ENCODE measurements at regions not wholly inside any gene's neighbourhood (a gene's known extent, or its start where the extent isn't known, plus 50 kb on each side); places are given as distances from the start of the nearest gene placed in this dataset.
"Not testable (repeated sequence)": the region's sequence is repeated elsewhere in the genome, so short reads cannot be mapped to it uniquely, and the experiment has no call there.

- no peak for DNase-seq (ENCODE audit: low read depth)
- no peak overlapping the region for H3K4me3 ChIP-seq (ENCODE audit: low read depth, low read length)
These were observed 63.9 kb upstream of the PAX8 start for GRCh38 chr2:113342650-113343049.

- not testable (repeated sequence) for H3K4me3 ChIP-seq (ENCODE audit: low read depth, low read length); DNase-seq (ENCODE audit: low read depth)
These were observed 63.1 kb upstream of the PAX8 start for GRCh38 chr2:113341870-113342253.

DNA sequence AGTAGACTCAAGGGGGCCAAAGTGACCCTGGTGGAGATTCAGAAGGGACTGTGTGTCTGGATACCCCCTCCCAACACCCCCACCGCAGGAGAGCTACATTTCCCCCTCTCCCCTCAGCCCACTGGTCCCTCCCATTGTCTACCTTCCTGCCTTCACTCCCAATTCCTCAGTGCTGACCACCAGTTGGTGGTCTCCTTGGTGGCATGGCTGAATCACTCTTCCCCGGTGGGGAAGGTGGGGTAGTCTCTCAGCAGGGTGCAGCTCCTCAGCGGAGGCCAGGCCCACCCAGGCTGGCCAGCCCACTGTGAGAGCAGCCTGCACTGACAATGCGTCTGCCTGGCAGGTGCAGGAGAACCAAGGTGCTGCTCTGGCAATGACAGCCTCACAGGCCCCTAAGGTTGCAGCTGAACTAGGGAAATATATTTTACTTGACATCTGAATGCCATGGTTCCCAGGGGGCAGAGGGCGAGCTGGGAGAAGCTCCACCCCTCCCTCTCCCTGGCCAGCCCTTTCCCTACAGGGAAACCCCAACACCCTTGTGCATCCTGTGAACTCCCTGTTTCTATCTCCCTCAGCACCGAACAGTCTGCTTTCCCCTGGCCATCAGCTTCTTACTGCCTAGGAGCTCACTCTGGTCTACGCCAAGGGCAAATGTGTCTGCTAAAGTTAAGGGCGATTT, 62.6 kb upstream of the PAX8 start:
- H3K4me3 ChIP-seq (ENCODE audit: low read depth, low read length) = no peak overlapping the region
- DNase-seq (ENCODE audit: low read depth) = no peak

- no peak overlapping the region for H3K4me3 ChIP-seq (ENCODE audit: low read depth, low read length)
- DNase-seq (ENCODE audit: low read depth) = no peak
These were observed 59.1 kb upstream of the PAX8 start for GRCh38 chr2:113337809-113338208.

DNA sequence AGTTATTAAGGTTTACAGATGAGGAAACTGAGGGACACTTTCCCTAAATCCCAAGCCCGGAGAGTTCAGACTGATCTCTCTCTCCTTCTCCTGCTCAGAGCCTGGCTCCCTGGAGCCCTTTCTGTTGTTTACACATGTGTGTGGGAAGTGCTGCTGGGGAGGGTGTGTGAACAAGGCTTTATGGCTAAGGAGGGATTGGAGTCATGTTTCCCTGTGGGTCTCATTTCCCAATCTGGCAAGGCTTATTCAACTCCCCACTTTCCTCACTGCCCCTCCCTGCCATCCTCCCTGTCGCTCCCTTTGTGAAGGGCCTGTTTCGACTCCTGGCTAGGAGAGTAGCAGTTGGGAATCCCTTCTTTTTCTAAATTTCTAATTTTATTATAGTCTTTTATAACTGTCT, 57.3 kb upstream of the PAX8 start:
- H3K4me3 ChIP-seq (ENCODE audit: low read depth, low read length) = not testable (repeated sequence)
- DNase-seq (ENCODE audit: low read depth) = peak; percentile 76

DNA sequence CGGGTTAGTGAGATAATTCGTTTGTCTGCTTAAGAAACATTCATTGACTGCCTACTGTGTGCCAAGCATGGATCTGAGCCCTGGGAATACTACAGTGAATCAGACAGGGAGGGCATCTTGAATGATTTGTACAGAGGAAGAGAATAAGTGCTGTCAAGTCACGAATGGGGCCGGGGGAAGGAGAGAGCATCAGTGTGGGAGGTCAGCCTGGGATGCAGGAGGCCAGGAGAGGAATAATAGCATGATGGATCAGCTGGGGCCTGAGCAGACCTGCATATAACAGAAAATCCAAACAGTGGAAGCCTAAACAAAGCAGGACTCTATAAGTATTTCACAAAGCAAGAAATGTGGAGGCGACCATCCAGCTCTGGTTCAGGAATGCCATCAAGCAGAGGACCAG, 55.4 kb upstream of the PAX8 start:
- DNase-seq (ENCODE audit: low read depth) = no peak
- H3K4me3 ChIP-seq (ENCODE audit: low read depth, low read length) = no peak overlapping the region

- H3K4me3 ChIP-seq (ENCODE audit: low read depth, low read length); DNase-seq (ENCODE audit: low read depth): not testable (repeated sequence)
These were observed 55.0 kb upstream of the PAX8 start for GRCh38 chr2:113333735-113334134.

GRCh38 chr2:113330060-113330767, 51.5 kb upstream of the PAX8 start:
- not testable (repeated sequence) for DNase-seq (ENCODE audit: low read depth); H3K4me3 ChIP-seq (ENCODE audit: low read depth, low read length)

GRCh38 chr2:113328973-113329372, 50.3 kb upstream of the PAX8 start:
- DNase-seq (ENCODE audit: low read depth); H3K4me3 ChIP-seq (ENCODE audit: low read depth, low read length): not testable (repeated sequence)

DNA sequence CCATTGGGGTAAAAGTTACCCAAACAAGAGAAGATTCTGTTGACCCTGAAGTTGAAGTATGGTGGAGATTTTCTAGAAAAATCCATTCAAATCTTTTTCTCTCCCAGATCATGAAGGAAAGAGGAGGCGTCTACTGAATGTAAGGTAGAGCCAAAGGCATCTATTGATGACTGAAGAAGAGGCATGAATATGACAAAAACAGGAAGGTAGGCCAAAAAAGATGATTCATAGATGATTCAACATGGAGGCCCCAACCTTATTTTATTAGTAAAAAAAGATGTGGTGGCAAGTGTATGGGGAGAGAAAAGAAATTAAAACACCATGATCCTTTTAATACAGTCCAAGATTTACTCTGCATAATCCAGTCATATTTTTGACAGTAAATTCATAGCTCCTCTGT, 49.9 kb upstream of the PAX8 start:
- not testable (repeated sequence) for H3K4me3 ChIP-seq (ENCODE audit: low read depth, low read length); DNase-seq (ENCODE audit: low read depth)

All from skeletal muscle cell (primary cell).